Vagina (tissue), 2 donors: ENCODE measurements at regions not wholly inside any gene's neighbourhood (a gene's known extent, or its start where the extent isn't known, plus 50 kb on each side); places are given as distances from the start of the nearest gene placed in this dataset.

Experiments used
- DNase-seq, 2 donors: peaks; one replicate each; pipeline ENCODE4 v3.0.0-alpha.2; 2017; ENCODE audit errors: extremely low spot score in 2 of 2
- H3K27ac ChIP-seq: fragments of 200-600 bp; sonication (generic); one replicate; pipeline ENCODE4 v1.5.1; 2019
- H3K27me3 ChIP-seq: fragments of 200-600 bp; sonication (generic); one replicate; pipeline ENCODE4 v1.5.1; 2019
- H3K36me3 ChIP-seq, 2 donors: fragments of 200-600 bp; sonication (generic); one replicate each; pipeline ENCODE4 v1.5.1; 2017 to 2019
- H3K4me1 ChIP-seq: fragments of 200-600 bp; sonication (generic); one replicate; pipeline ENCODE4 v1.5.1; 2019
- H3K4me3 ChIP-seq, 2 donors: fragments of 200-600 bp; sonication (generic); 1 replicate in 1 of 2; 2 replicates in 1 of 2; pipeline ENCODE4 v1.5.1; 2016 to 2019
- H3K9me3 ChIP-seq: fragments of 200-600 bp; sonication (generic); one replicate; pipeline ENCODE4 v1.5.1; 2019
- POLR2A ChIP-seq, 2 donors: fragments of 450-650 bp; IDR thresholded peaks; one replicate each; pipeline ENCODE4 v1.6.1; 2017; ENCODE audit warnings: antibody characterized with exemption in 2 of 2, mild to moderate bottlenecking in 2 of 2, moderate library complexity in 2 of 2
- POLR2AphosphoS5 ChIP-seq, 2 donors: sonication (generic); formaldehyde crosslinking; IDR thresholded peaks; one replicate each; pipeline ENCODE4 v1.9.0; 2017; ENCODE audit warnings: antibody characterized with exemption in 2 of 2, mild to moderate bottlenecking in 2 of 2, low read depth in 1 of 2; ENCODE audit not compliant: insufficient read depth in 1 of 2
- intact Hi-C: fragments of 100-400 bp; cut with DNase I; formaldehyde crosslinking; loops from one replicate; pipeline ENCODE4 v1.15.1; 2023
- TF ChIP-seq, protein P1 (sequence below), 3 experiments: fragments of 450-650 bp in 2 of 3; fragments of 200-600 bp in 1 of 3; sonication (generic) in 1 of 3; IDR thresholded peaks; one replicate each; pipeline ENCODE4 v1.5.1; 2017 to 2019; ENCODE audit warnings: antibody characterized with exemption in 3 of 3, mild to moderate bottlenecking in 2 of 3, moderate library complexity in 2 of 3

DNA sequence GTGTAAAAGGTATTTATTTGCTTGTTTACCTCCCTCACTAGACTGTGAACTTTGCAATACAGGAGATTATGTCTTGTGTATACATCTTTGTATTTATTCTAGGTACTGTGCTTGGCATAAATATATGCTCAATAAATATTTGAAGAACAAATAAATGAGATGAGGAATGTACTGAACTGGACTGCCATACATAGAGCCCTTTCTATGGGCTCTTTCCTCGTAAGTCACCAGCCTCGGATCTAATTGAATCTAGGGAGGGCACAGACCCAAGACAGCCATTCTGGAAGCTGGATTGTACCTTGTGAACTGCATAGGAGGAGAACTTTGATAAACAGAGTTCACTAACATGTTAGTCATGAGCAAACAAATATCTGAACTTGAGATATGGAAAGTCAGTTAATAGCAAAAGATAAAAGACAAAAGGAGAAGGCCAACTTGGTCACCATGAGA, 503.9 kb downstream of the INSC start:
- no peak overlapping the region for H3K4me3 ChIP-seq
- no peak overlapping the region for H3K27ac ChIP-seq
- intact Hi-C loops = no loop called here
- no peaks in the 10 kb centered on the region for H3K27me3 ChIP-seq
- TF ChIP-seq POLR2A (IDR thresholded peaks at IDR 0.05) (no peak), POLR2AphosphoS5 (IDR thresholded peaks at IDR 0.05; ENCODE audit: insufficient read depth in 1 of 2, low read depth in 1 of 2) (no peak)
- TF ChIP-seq, protein P1, sequence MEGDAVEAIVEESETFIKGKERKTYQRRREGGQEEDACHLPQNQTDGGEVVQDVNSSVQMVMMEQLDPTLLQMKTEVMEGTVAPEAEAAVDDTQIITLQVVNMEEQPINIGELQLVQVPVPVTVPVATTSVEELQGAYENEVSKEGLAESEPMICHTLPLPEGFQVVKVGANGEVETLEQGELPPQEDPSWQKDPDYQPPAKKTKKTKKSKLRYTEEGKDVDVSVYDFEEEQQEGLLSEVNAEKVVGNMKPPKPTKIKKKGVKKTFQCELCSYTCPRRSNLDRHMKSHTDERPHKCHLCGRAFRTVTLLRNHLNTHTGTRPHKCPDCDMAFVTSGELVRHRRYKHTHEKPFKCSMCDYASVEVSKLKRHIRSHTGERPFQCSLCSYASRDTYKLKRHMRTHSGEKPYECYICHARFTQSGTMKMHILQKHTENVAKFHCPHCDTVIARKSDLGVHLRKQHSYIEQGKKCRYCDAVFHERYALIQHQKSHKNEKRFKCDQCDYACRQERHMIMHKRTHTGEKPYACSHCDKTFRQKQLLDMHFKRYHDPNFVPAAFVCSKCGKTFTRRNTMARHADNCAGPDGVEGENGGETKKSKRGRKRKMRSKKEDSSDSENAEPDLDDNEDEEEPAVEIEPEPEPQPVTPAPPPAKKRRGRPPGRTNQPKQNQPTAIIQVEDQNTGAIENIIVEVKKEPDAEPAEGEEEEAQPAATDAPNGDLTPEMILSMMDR (IDR thresholded peaks at IDR 0.05) = no peak
- H3K4me1 ChIP-seq = no peaks in the 10 kb centered on the region
- H3K36me3 ChIP-seq = no peaks in the 10 kb centered on the region
- no peak for DNase-seq
- H3K9me3 ChIP-seq = no peaks in the 10 kb centered on the region

DNA sequence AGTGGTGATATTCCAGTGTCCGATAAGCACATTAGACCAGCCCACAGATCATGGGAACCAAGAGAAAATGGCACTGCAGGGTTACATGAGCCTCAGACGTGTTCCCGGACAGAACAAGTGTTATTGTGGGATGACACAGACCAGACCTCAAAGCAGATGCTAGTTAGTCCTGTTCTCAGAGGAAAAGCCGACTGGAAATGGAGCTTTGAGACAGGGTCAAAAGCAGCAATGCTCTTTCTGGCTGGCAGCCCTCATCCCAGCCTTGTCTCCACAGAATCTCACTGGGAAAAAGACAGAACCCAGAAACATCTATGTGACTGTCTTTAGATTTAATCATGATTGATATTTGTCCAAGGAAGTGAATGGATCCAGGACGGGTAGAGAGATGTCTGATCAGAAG, 506.8 kb downstream of the INSC start:
- Histone ChIP-seq H3K9me3 (no peaks in the 10 kb centered on the region), H3K27me3 (no peaks in the 10 kb centered on the region), H3K4me3 (no peak overlapping the region), H3K27ac (no peak overlapping the region), H3K4me1 (no peaks in the 10 kb centered on the region), H3K36me3 (no peaks in the 10 kb centered on the region)
- TF ChIP-seq POLR2A (IDR thresholded peaks at IDR 0.05) = no peak
- TF ChIP-seq, protein P1 (IDR thresholded peaks at IDR 0.05) = no peak
- TF ChIP-seq POLR2AphosphoS5 (IDR thresholded peaks at IDR 0.05; ENCODE audit: insufficient read depth in 1 of 2, low read depth in 1 of 2) = no peak
- no peak for DNase-seq
- intact Hi-C loops = no loop called here

- Histone ChIP-seq H3K9me3 (no peaks in the 10 kb centered on the region), H3K4me1 (no peaks in the 10 kb centered on the region), H3K27me3 (no peaks in the 10 kb centered on the region), H3K27ac (no peak overlapping the region), H3K4me3 (no peak overlapping the region), H3K36me3 (no peaks in the 10 kb centered on the region)
- DNase-seq = no peak
- TF ChIP-seq, protein P1 (IDR thresholded peaks at IDR 0.05) = no peak
- TF ChIP-seq POLR2AphosphoS5 (IDR thresholded peaks at IDR 0.05; ENCODE audit: insufficient read depth in 1 of 2, low read depth in 1 of 2) (no peak), POLR2A (IDR thresholded peaks at IDR 0.05) (no peak)
- intact Hi-C loops = no loop called here
Observed at GRCh38 chr11:15622231-15622890, 507.6 kb downstream of the INSC start.

GRCh38 chr11:15624701-15625100, 510.0 kb downstream of the INSC start:
- no peak overlapping the region for H3K27ac ChIP-seq
- intact Hi-C loops = no loop called here
- DNase-seq = no peak
- no peaks in the 10 kb centered on the region for H3K9me3 ChIP-seq
- no peaks in the 10 kb centered on the region for H3K27me3 ChIP-seq
- no peaks in the 10 kb centered on the region for H3K36me3 ChIP-seq
- H3K4me3 ChIP-seq = no peak overlapping the region
- TF ChIP-seq POLR2AphosphoS5 (IDR thresholded peaks at IDR 0.05; ENCODE audit: insufficient read depth in 1 of 2, low read depth in 1 of 2) (no peak), POLR2A (IDR thresholded peaks at IDR 0.05) (no peak)
- TF ChIP-seq, protein P1 (IDR thresholded peaks at IDR 0.05) = no peak
- H3K4me1 ChIP-seq = no peaks in the 10 kb centered on the region

DNA sequence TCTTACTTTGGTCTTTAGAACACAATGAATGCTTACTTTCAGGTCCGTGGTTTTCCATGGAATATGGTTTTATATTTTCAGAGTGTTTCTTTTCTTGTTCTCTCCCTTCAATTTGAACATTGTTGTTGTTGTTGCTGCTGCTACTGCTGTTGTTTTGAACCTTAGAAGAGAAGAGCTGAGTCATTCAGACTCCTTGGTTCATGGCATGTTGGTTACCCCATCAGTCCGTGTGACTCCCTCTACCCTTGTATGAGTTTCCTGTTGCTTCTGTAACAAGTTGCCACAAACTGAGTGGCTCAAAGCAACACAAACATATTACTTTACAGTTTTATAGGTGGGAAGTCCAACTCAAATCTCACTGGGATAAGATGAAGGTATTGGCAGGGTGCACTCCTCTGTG, 511.0 kb downstream of the INSC start:
- H3K27ac ChIP-seq = no peak overlapping the region
- no peaks in the 10 kb centered on the region for H3K36me3 ChIP-seq
- no peak for DNase-seq
- H3K4me1 ChIP-seq = no peaks in the 10 kb centered on the region
- TF ChIP-seq, protein P1 (IDR thresholded peaks at IDR 0.05) = no peak
- no peak for TF ChIP-seq POLR2AphosphoS5 (IDR thresholded peaks at IDR 0.05; ENCODE audit: insufficient read depth in 1 of 2, low read depth in 1 of 2)
- no peaks in the 10 kb centered on the region for H3K27me3 ChIP-seq
- H3K4me3 ChIP-seq = no peak overlapping the region
- no peaks in the 10 kb centered on the region for H3K9me3 ChIP-seq
- intact Hi-C loops = no loop called here
